ENCODE measurements at regions not wholly inside any gene's neighbourhood (a gene's known extent, or its start where the extent isn't known, plus 50 kb on each side); places are given as distances from the start of the nearest gene placed in this dataset.

DNA sequence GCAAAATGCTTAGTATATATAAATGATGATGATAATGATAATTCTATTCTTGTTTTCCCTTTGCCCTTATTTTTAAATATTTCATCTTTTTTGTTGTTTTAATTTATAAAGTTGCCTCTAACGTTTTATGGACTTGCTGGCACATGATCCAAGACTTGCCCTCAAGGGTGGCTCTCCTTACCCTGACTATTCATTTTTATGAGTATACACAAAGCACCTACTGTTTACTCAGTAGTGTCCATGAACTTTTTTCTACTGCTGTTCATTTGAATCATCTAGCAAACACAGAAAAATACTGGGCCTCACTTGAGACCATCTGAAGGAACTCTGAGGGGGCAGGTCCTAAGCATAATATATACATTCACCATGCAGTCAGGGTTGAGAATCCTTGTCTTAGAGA, 276.2 kb downstream of the AACS start:
- TF ChIP-seq, protein P1, sequence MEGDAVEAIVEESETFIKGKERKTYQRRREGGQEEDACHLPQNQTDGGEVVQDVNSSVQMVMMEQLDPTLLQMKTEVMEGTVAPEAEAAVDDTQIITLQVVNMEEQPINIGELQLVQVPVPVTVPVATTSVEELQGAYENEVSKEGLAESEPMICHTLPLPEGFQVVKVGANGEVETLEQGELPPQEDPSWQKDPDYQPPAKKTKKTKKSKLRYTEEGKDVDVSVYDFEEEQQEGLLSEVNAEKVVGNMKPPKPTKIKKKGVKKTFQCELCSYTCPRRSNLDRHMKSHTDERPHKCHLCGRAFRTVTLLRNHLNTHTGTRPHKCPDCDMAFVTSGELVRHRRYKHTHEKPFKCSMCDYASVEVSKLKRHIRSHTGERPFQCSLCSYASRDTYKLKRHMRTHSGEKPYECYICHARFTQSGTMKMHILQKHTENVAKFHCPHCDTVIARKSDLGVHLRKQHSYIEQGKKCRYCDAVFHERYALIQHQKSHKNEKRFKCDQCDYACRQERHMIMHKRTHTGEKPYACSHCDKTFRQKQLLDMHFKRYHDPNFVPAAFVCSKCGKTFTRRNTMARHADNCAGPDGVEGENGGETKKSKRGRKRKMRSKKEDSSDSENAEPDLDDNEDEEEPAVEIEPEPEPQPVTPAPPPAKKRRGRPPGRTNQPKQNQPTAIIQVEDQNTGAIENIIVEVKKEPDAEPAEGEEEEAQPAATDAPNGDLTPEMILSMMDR (IDR thresholded peaks at IDR 0.05 in 4 of 5, conservative IDR thresholded peaks at IDR 0.05 in 1 of 5) = no peak
- no peak for TF ChIP-seq POLR2A (IDR thresholded peaks at IDR 0.05)

All from gastrocnemius medialis (tissue), 4 donors.